Epithelial cell of esophagus (primary cell): ENCODE measurements at regions not wholly inside any gene's neighbourhood (a gene's known extent, or its start where the extent isn't known, plus 50 kb on each side); places are given as distances from the start of the nearest gene placed in this dataset.

ENCODE experiments used
- DNase-seq: peaks from one replicate; pipeline ENCODE4 v3.0.0; 2010; ENCODE audit warnings: low read depth
- H3K4me3 ChIP-seq: 2 replicates; pipeline ENCODE4 v1.5.1; 2011; ENCODE audit warnings: mild to moderate bottlenecking, low read length, control low read depth
- CTCF ChIP-seq: IDR thresholded peaks from 2 replicates; pipeline ENCODE4 v1.5.1; 2011; ENCODE audit warnings: low read depth, mild to moderate bottlenecking, low read length, control low read depth, inconsistent platforms; ENCODE audit not compliant: insufficient read depth; ENCODE audit errors: missing control alignments

- no peak overlapping the region for H3K4me3 ChIP-seq
- TF ChIP-seq CTCF: no peak
- no peak for DNase-seq
Measured at GRCh38 chr4:22901631-22902030, 208.9 kb downstream of the GBA3 start.

GRCh38 chr4:22900876-22901275 lies 208.1 kb downstream of the GBA3 start:
- H3K4me3 ChIP-seq: no peak overlapping the region
- TF ChIP-seq CTCF: no peak
- DNase-seq: no peak

- no peak overlapping the region for H3K4me3 ChIP-seq
- TF ChIP-seq CTCF: peak; percentile 70
- DNase-seq: peak; percentile 42
Measured at GRCh38 chr4:22897520-22898108, 204.9 kb downstream of the GBA3 start.

- no peak for TF ChIP-seq CTCF
- no peak for DNase-seq
- no peak overlapping the region for H3K4me3 ChIP-seq
Measured at GRCh38 chr4:22895482-22895881, 202.7 kb downstream of the GBA3 start.

- no peak overlapping the region for H3K4me3 ChIP-seq
- DNase-seq: no peak
- no peak for TF ChIP-seq CTCF
Measured at GRCh38 chr4:22884157-22884556, 191.4 kb downstream of the GBA3 start.

GRCh38 chr4:22881411-22881810 lies 188.7 kb downstream of the GBA3 start:
- DNase-seq: no peak
- H3K4me3 ChIP-seq: no peak overlapping the region
- TF ChIP-seq CTCF: no peak

GRCh38 chr4:22877486-22878052 lies 184.8 kb downstream of the GBA3 start:
- TF ChIP-seq CTCF: no peak
- no peak overlapping the region for H3K4me3 ChIP-seq
- DNase-seq: no peak
